ENCODE measurements at regions not wholly inside any gene's neighbourhood (a gene's known extent, or its start where the extent isn't known, plus 50 kb on each side); places are given as distances from the start of the nearest gene placed in this dataset.

DNA sequence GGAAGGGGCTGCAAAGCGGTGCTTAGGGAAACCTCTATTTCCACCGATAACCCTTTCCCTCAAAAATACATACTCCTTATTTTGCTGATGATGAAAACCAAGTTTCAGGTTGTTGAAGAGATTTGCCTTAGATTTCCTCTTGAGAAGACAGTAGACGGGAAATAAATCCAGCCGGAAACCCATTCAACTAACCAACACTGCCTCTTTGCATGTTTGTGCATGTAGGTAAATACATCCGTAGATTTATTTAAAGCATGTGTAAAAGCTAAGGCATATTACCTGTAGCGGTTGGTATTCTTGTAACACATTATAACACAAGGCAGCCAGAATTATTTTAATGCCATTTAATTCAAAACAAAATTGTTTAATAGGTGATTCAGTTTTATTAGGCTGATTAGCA is 136.3 kb upstream of the SLC22A23 start:
- TF ChIP-seq EZH2 (IDR thresholded peaks at IDR 0.05; ENCODE audit: borderline replicate concordance, control insufficient read depth, low read depth, low read length) (no peak), EP300 (IDR thresholded peaks at IDR 0.05; ENCODE audit: borderline replicate concordance in 1 of 2, control insufficient read depth in 1 of 2, low read depth in 2 of 2, low read length in 2 of 2) (no peak), YY1 (IDR thresholded peaks at IDR 0.05; ENCODE audit: low read depth, low read length) (no peak), POLR2AphosphoS5 (IDR thresholded peaks at IDR 0.05; ENCODE audit: low read length) (no peak), ESRRA (IDR thresholded peaks at IDR 0.05; ENCODE audit: low read length) (no peak), BHLHE40 (IDR thresholded peaks at IDR 0.05; ENCODE audit: borderline replicate concordance in 1 of 2, low read depth in 2 of 2, low read length in 1 of 2) (no peak), ASH2L (IDR thresholded peaks at IDR 0.05; ENCODE audit: borderline replicate concordance, low read depth) (no peak), PAX5 (IDR thresholded peaks at IDR 0.05; ENCODE audit: borderline replicate concordance, low read depth, low read length) (no peak), SUZ12 (IDR thresholded peaks at IDR 0.05; ENCODE audit: unreplicated experiment) (no peak), SMAD1 (IDR thresholded peaks at IDR 0.05; ENCODE audit: low read depth, partially characterized antibody) (no peak), SMARCA5 (IDR thresholded peaks at IDR 0.05) (no peak), TBL1XR1 (IDR thresholded peaks at IDR 0.05; ENCODE audit: low read depth, low read length) (no peak)
- TF ChIP-seq, protein P1, sequence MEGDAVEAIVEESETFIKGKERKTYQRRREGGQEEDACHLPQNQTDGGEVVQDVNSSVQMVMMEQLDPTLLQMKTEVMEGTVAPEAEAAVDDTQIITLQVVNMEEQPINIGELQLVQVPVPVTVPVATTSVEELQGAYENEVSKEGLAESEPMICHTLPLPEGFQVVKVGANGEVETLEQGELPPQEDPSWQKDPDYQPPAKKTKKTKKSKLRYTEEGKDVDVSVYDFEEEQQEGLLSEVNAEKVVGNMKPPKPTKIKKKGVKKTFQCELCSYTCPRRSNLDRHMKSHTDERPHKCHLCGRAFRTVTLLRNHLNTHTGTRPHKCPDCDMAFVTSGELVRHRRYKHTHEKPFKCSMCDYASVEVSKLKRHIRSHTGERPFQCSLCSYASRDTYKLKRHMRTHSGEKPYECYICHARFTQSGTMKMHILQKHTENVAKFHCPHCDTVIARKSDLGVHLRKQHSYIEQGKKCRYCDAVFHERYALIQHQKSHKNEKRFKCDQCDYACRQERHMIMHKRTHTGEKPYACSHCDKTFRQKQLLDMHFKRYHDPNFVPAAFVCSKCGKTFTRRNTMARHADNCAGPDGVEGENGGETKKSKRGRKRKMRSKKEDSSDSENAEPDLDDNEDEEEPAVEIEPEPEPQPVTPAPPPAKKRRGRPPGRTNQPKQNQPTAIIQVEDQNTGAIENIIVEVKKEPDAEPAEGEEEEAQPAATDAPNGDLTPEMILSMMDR (IDR thresholded peaks at IDR 0.05 in 2 of 3, conservative IDR thresholded peaks at IDR 0.05 in 1 of 3; ENCODE audit: control insufficient read depth in 2 of 3, extremely low read depth in 1 of 3, insufficient read depth in 1 of 3, low read depth in 3 of 3, low read length in 3 of 3): no peak
- TF ChIP-seq, protein P2, sequence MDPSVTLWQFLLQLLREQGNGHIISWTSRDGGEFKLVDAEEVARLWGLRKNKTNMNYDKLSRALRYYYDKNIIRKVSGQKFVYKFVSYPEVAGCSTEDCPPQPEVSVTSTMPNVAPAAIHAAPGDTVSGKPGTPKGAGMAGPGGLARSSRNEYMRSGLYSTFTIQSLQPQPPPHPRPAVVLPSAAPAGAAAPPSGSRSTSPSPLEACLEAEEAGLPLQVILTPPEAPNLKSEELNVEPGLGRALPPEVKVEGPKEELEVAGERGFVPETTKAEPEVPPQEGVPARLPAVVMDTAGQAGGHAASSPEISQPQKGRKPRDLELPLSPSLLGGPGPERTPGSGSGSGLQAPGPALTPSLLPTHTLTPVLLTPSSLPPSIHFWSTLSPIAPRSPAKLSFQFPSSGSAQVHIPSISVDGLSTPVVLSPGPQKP (IDR thresholded peaks at IDR 0.05; ENCODE audit: low read depth, low read length): no peak

Measured in GM12878 (cell line).